PFSK-1 (cell line): ENCODE measurements at regions not wholly inside any gene's neighbourhood (a gene's known extent, or its start where the extent isn't known, plus 50 kb on each side); places are given as distances from the start of the nearest gene placed in this dataset.

Experiments
- FOXP2 ChIP-seq: optimal IDR thresholded peaks from 2 replicates; pipeline ENCODE3; 2011; ENCODE audit warnings: borderline replicate concordance, control low read depth, inconsistent platforms; ENCODE audit not compliant: insufficient read depth; ENCODE audit errors: extremely low read length, extremely low read depth
- POLR2AphosphoS5 ChIP-seq: IDR thresholded peaks from 2 replicates; pipeline ENCODE4 v1.6.1; 2012; ENCODE audit warnings: low read depth, mild to moderate bottlenecking, control low read depth, low read length, moderate library complexity
- SIN3A ChIP-seq: IDR thresholded peaks from 2 replicates; pipeline ENCODE4 v1.6.1; 2012; ENCODE audit warnings: mild to moderate bottlenecking, low read length, moderate library complexity, borderline replicate concordance; ENCODE audit not compliant: insufficient read depth
- TAF1 ChIP-seq: IDR thresholded peaks from 2 replicates; pipeline ENCODE4 v1.6.1; 2012; ENCODE audit warnings: low read length, control low read depth, borderline replicate concordance; ENCODE audit not compliant: insufficient read depth
- TF ChIP-seq, protein P1 (sequence below), 2 experiments: IDR thresholded peaks; 2 replicates each; pipeline versions ENCODE4 v1.6.1 to v1.8.0; 2011 to 2012; ENCODE audit warnings: low read depth in 2 of 2, low read length in 2 of 2, control low read depth in 1 of 2, inconsistent platforms in 1 of 2, mild to moderate bottlenecking in 1 of 2, moderate library complexity in 1 of 2; ENCODE audit not compliant: insufficient read depth in 1 of 2

DNA sequence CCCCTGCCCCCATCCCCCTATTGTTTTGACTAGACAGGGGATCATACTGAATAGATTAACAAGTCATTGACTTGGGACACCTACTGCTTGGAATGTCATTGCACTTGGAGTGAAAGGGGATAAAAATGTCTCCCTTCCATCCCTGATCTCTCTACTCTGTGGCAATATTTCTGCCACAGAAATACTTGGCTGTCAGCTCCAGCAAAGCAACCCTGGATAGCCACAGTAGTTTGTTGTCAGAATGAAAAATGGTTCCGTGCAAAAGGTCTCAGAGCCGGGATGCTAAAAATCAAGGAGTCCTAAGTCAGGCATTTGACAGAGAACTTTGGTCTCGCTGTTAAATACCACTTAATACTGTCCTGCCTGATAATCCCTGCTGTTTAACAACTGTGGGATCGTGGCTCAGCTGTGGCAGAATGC is 722.0 kb upstream of the SOX9 start:
- TF ChIP-seq POLR2AphosphoS5 (no peak), SIN3A (no peak), FOXP2 (no peak), TAF1 (no peak)
- TF ChIP-seq, protein P1, sequence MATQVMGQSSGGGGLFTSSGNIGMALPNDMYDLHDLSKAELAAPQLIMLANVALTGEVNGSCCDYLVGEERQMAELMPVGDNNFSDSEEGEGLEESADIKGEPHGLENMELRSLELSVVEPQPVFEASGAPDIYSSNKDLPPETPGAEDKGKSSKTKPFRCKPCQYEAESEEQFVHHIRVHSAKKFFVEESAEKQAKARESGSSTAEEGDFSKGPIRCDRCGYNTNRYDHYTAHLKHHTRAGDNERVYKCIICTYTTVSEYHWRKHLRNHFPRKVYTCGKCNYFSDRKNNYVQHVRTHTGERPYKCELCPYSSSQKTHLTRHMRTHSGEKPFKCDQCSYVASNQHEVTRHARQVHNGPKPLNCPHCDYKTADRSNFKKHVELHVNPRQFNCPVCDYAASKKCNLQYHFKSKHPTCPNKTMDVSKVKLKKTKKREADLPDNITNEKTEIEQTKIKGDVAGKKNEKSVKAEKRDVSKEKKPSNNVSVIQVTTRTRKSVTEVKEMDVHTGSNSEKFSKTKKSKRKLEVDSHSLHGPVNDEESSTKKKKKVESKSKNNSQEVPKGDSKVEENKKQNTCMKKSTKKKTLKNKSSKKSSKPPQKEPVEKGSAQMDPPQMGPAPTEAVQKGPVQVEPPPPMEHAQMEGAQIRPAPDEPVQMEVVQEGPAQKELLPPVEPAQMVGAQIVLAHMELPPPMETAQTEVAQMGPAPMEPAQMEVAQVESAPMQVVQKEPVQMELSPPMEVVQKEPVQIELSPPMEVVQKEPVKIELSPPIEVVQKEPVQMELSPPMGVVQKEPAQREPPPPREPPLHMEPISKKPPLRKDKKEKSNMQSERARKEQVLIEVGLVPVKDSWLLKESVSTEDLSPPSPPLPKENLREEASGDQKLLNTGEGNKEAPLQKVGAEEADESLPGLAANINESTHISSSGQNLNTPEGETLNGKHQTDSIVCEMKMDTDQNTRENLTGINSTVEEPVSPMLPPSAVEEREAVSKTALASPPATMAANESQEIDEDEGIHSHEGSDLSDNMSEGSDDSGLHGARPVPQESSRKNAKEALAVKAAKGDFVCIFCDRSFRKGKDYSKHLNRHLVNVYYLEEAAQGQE (IDR thresholded peaks at IDR 0.05; ENCODE audit: insufficient read depth in 1 of 2, low read depth in 2 of 2, low read length in 2 of 2) = no peak

- TF ChIP-seq POLR2AphosphoS5 (no peak), FOXP2 (no peak), TAF1 (no peak)
- TF ChIP-seq, protein P1 (IDR thresholded peaks at IDR 0.05; ENCODE audit: insufficient read depth in 1 of 2, low read depth in 2 of 2, low read length in 2 of 2) = no peak
Measured at GRCh38 chr17:71399221-71399620, 721.6 kb upstream of the SOX9 start.

DNA sequence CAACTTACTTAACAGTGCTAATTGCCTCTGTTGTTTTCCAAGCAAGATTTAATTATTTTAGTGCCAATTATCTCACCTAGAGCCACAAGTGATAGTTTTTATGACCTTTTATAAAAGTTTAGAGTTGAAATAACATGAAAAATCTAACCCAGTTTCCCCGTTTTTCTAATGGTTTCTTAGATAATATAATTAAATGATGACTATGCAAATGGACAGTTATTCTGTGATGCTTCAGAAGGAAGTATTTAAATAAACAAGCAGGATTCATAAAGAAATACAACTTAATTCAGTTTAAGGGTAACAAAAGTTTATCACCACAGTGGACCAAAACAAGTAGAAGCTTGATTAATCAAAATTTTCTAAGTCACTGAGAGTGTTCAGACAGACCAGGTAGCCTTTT is 721.2 kb upstream of the SOX9 start:
- TF ChIP-seq SIN3A = no peak
- no peak for TF ChIP-seq FOXP2
- TF ChIP-seq, protein P1 (IDR thresholded peaks at IDR 0.05; ENCODE audit: insufficient read depth in 1 of 2, low read depth in 2 of 2, low read length in 2 of 2) = no peak

- TF ChIP-seq FOXP2 = no peak
- TF ChIP-seq, protein P1 (IDR thresholded peaks at IDR 0.05; ENCODE audit: insufficient read depth in 1 of 2, low read depth in 2 of 2, low read length in 2 of 2) = no peak
- TF ChIP-seq TAF1 = no peak
- no peak for TF ChIP-seq POLR2AphosphoS5
- no peak for TF ChIP-seq SIN3A
Measured at GRCh38 chr17:71402007-71402406, 718.8 kb upstream of the SOX9 start.

- TF ChIP-seq TAF1 (no peak), FOXP2 (no peak), POLR2AphosphoS5 (no peak), SIN3A (no peak)
- TF ChIP-seq, protein P1 (IDR thresholded peaks at IDR 0.05; ENCODE audit: insufficient read depth in 1 of 2, low read depth in 2 of 2, low read length in 2 of 2) = no peak
Measured at GRCh38 chr17:71402661-71403141, 718.1 kb upstream of the SOX9 start.
